ENCODE measurements at regions not wholly inside any gene's neighbourhood (a gene's known extent, or its start where the extent isn't known, plus 50 kb on each side); places are given as distances from the start of the nearest gene placed in this dataset.

DNA sequence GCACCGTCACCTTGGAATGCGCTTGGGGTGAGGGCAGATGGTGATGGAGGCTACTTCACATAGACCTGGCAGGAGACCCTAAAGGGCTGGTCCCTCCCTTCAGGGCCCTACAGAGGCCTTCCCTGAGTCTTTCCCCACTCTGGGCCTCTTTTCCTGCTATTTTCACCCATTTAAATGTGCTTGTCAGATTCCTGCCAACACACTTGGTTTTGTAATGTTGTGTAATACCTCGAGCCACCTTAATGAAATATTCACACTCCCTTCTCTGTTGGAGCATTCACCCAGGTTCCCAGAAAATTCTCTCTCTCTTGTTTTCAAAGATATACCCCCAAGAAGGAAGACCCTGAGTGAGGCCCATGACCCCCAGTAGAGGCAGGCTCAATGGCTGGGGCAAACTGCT lies 456.6 kb upstream of the DYNLRB2 start:
- ATAC-seq, result no peak
- no peak for TF ChIP-seq ZNF70 (CRISPR knock-in tag; IDR thresholded peaks at IDR 0.05)
- TF ChIP-seq, protein P1, sequence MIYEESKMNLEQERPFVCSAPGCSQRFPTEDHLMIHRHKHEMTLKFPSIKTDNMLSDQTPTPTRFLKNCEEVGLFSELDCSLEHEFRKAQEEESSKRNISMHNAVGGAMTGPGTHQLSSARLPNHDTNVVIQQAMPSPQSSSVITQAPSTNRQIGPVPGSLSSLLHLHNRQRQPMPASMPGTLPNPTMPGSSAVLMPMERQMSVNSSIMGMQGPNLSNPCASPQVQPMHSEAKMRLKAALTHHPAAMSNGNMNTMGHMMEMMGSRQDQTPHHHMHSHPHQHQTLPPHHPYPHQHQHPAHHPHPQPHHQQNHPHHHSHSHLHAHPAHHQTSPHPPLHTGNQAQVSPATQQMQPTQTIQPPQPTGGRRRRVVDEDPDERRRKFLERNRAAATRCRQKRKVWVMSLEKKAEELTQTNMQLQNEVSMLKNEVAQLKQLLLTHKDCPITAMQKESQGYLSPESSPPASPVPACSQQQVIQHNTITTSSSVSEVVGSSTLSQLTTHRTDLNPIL (CRISPR knock-in tag; IDR thresholded peaks at IDR 0.05; ENCODE audit: low read depth), result no peak
- TF ChIP-seq ISL1 (CRISPR knock-in tag; IDR thresholded peaks at IDR 0.05), result no peak
- TF ChIP-seq ZC3H10 (CRISPR knock-in tag; IDR thresholded peaks at IDR 0.05), result no peak
- TF ChIP-seq, protein P2, sequence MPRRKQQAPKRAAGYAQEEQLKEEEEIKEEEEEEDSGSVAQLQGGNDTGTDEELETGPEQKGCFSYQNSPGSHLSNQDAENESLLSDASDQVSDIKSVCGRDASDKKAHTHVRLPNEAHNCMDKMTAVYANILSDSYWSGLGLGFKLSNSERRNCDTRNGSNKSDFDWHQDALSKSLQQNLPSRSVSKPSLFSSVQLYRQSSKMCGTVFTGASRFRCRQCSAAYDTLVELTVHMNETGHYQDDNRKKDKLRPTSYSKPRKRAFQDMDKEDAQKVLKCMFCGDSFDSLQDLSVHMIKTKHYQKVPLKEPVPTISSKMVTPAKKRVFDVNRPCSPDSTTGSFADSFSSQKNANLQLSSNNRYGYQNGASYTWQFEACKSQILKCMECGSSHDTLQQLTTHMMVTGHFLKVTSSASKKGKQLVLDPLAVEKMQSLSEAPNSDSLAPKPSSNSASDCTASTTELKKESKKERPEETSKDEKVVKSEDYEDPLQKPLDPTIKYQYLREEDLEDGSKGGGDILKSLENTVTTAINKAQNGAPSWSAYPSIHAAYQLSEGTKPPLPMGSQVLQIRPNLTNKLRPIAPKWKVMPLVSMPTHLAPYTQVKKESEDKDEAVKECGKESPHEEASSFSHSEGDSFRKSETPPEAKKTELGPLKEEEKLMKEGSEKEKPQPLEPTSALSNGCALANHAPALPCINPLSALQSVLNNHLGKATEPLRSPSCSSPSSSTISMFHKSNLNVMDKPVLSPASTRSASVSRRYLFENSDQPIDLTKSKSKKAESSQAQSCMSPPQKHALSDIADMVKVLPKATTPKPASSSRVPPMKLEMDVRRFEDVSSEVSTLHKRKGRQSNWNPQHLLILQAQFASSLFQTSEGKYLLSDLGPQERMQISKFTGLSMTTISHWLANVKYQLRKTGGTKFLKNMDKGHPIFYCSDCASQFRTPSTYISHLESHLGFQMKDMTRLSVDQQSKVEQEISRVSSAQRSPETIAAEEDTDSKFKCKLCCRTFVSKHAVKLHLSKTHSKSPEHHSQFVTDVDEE (CRISPR knock-in tag; IDR thresholded peaks at IDR 0.05), result no peak
- TF ChIP-seq ZFP30 (CRISPR knock-in tag; IDR thresholded peaks at IDR 0.05), result no peak
- TF ChIP-seq TOX (CRISPR knock-in tag; IDR thresholded peaks at IDR 0.05; ENCODE audit: borderline replicate concordance), result no peak
- no peak for TF ChIP-seq SNAI2 (CRISPR knock-in tag; IDR thresholded peaks at IDR 0.05)
- no peak for TF ChIP-seq BACH2 (CRISPR knock-in tag; IDR thresholded peaks at IDR 0.05; ENCODE audit: borderline replicate concordance)
- no peak for TF ChIP-seq ESRRG (CRISPR knock-in tag; IDR thresholded peaks at IDR 0.05)
- TF ChIP-seq ARNTL (CRISPR knock-in tag; IDR thresholded peaks at IDR 0.05; ENCODE audit: borderline replicate concordance, low read depth), result no peak
- TF ChIP-seq ZNF8 (CRISPR knock-in tag; IDR thresholded peaks at IDR 0.05), result no peak
- TF ChIP-seq, protein P3, sequence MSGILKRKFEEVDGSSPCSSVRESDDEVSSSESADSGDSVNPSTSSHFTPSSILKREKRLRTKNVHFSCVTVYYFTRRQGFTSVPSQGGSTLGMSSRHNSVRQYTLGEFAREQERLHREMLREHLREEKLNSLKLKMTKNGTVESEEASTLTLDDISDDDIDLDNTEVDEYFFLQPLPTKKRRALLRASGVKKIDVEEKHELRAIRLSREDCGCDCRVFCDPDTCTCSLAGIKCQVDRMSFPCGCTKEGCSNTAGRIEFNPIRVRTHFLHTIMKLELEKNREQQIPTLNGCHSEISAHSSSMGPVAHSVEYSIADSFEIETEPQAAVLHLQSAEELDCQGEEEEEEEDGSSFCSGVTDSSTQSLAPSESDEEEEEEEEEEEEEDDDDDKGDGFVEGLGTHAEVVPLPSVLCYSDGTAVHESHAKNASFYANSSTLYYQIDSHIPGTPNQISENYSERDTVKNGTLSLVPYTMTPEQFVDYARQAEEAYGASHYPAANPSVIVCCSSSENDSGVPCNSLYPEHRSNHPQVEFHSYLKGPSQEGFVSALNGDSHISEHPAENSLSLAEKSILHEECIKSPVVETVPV (CRISPR knock-in tag; IDR thresholded peaks at IDR 0.05), result no peak
- TF ChIP-seq, protein P4, sequence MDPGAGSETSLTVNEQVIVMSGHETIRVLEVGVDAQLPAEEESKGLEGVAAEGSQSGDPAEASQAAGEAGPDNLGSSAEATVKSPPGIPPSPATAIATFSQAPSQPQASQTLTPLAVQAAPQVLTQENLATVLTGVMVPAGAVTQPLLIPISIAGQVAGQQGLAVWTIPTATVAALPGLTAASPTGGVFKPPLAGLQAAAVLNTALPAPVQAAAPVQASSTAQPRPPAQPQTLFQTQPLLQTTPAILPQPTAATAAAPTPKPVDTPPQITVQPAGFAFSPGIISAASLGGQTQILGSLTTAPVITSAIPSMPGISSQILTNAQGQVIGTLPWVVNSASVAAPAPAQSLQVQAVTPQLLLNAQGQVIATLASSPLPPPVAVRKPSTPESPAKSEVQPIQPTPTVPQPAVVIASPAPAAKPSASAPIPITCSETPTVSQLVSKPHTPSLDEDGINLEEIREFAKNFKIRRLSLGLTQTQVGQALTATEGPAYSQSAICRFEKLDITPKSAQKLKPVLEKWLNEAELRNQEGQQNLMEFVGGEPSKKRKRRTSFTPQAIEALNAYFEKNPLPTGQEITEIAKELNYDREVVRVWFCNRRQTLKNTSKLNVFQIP (CRISPR knock-in tag; IDR thresholded peaks at IDR 0.05; ENCODE audit: borderline replicate concordance, low read depth), result no peak
- TF ChIP-seq ZNF565 (CRISPR knock-in tag; conservative IDR thresholded peaks at IDR 0.05; ENCODE audit: low read depth), result no peak
- no peak for TF ChIP-seq GLIS3 (CRISPR knock-in tag; IDR thresholded peaks at IDR 0.05)
- no peak for TF ChIP-seq CSDC2 (CRISPR knock-in tag; IDR thresholded peaks at IDR 0.05)
- no peak for TF ChIP-seq PPARA (CRISPR knock-in tag; IDR thresholded peaks at IDR 0.05; ENCODE audit: borderline replicate concordance)

DNA sequence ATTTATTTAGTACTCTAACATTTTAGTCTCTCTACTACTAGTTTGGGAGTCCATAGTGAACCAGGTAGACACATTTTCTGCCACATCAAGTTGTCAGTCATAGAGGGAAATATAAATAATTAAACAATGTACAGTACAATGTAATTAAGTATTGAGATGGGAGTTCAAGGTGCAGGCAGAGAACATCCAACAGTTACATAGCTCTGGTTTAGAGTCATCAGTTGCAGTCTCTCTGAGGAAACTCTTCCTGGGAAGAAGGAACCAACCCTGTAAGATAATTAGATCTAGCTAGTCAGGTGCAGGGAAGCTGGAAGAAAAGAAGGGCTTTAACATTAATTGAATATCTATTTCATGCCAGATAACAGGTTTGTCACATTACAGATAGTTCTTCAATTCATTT lies 457.9 kb upstream of the DYNLRB2 start:
- TF ChIP-seq BACH2 (CRISPR knock-in tag; IDR thresholded peaks at IDR 0.05; ENCODE audit: borderline replicate concordance), result no peak
- TF ChIP-seq ZNF70 (CRISPR knock-in tag; IDR thresholded peaks at IDR 0.05), result no peak
- TF ChIP-seq PPARA (CRISPR knock-in tag; IDR thresholded peaks at IDR 0.05; ENCODE audit: borderline replicate concordance), result no peak
- TF ChIP-seq ESRRG (CRISPR knock-in tag; IDR thresholded peaks at IDR 0.05), result no peak
- TF ChIP-seq ISL1 (CRISPR knock-in tag; IDR thresholded peaks at IDR 0.05), result no peak
- TF ChIP-seq ZFP3 (CRISPR knock-in tag; IDR thresholded peaks at IDR 0.05), result no peak
- TF ChIP-seq TOX (CRISPR knock-in tag; IDR thresholded peaks at IDR 0.05; ENCODE audit: borderline replicate concordance), result no peak
- no peak for TF ChIP-seq ARNTL (CRISPR knock-in tag; IDR thresholded peaks at IDR 0.05; ENCODE audit: borderline replicate concordance, low read depth)
- TF ChIP-seq ZFP30 (CRISPR knock-in tag; IDR thresholded peaks at IDR 0.05), result no peak
- ATAC-seq, result no peak

DNA sequence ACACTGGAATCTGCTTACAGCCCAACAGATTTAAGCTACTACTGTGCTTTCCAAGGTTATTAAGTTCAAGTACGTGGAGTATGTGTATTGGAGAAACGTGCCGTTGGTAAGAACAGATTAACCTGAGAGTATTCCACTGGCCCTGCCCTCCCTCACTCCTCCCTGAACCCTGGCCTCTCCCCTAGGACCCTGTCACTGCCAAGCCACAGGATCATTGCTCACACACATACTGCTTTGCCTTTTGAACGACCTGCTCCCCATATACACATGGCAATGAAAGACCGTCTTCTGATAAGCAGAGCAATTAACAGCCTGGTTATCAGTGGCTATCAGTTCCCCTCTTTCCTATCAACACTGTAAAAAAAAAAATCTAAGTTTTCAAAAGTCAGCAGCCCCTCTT lies 458.9 kb upstream of the DYNLRB2 start:
- TF ChIP-seq ZC3H10 (CRISPR knock-in tag; IDR thresholded peaks at IDR 0.05), result no peak
- no peak for TF ChIP-seq TCF4 (CRISPR knock-in tag; IDR thresholded peaks at IDR 0.05; ENCODE audit: borderline replicate concordance)
- TF ChIP-seq ZFP30 (CRISPR knock-in tag; IDR thresholded peaks at IDR 0.05), result no peak
- TF ChIP-seq ESRRG (CRISPR knock-in tag; IDR thresholded peaks at IDR 0.05), result no peak
- TF ChIP-seq, protein P2 (CRISPR knock-in tag; IDR thresholded peaks at IDR 0.05), result no peak
- TF ChIP-seq, protein P3 (CRISPR knock-in tag; IDR thresholded peaks at IDR 0.05), result no peak
- TF ChIP-seq ZNF565 (CRISPR knock-in tag; conservative IDR thresholded peaks at IDR 0.05; ENCODE audit: low read depth), result no peak
- TF ChIP-seq ZFP3 (CRISPR knock-in tag; IDR thresholded peaks at IDR 0.05), result no peak
- TF ChIP-seq, protein P1 (CRISPR knock-in tag; IDR thresholded peaks at IDR 0.05; ENCODE audit: low read depth), result no peak
- no peak for TF ChIP-seq BACH2 (CRISPR knock-in tag; IDR thresholded peaks at IDR 0.05; ENCODE audit: borderline replicate concordance)
- no peak for ATAC-seq
